ENCODE measurements at regions not wholly inside any gene's neighbourhood (a gene's known extent, or its start where the extent isn't known, plus 50 kb on each side); places are given as distances from the start of the nearest gene placed in this dataset.

GRCh38 chr22:47593291-47593690 lies 830.8 kb downstream of the TBC1D22A start:
- no peak for ATAC-seq (replicated peaks in 6 of 8)
- in situ Hi-C loops (cut with MboI; ENCODE audit: low pct_unique_long_range_greater_than_20kb in 2 of 9, low sequenced_read_pairs in 9 of 9, unreplicated experiment in 9 of 9): loop anchor here in 2 of 9 experiments (25.0 kb wide), 2 partner anchors 106 to 1981 kb away; no protein-coding TSS in a partner anchor
- H3K4me3 ChIP-seq: no peak overlapping the region
- 0 to 91% (median 58%) methylated on average over 1 to 11 of the region's 13 CpGs; no CpG with 5 or more reads in 4 of the 10 experiments for WGBS, 10 experiments
- H3K4me1 ChIP-seq (replicated peaks in 1 of 2): no peaks in the 10 kb centered on the region
- H3K27ac ChIP-seq: no peak overlapping the region

GRCh38 chr22:47592791-47593190 lies 830.3 kb downstream of the TBC1D22A start:
- in situ Hi-C loops (cut with MboI; ENCODE audit: low pct_unique_long_range_greater_than_20kb in 2 of 9, low sequenced_read_pairs in 9 of 9, unreplicated experiment in 9 of 9): loop anchor here in 2 of 9 experiments (25.0 kb wide), 2 partner anchors 105 to 1980 kb away; no protein-coding TSS in a partner anchor
- H3K4me1 ChIP-seq (replicated peaks in 1 of 2): no peaks in the 10 kb centered on the region
- 0 to 100% (median 16%) methylated on average over 1 to 3 of the region's 9 CpGs; no CpG with 5 or more reads in 4 of the 10 experiments for WGBS, 10 experiments
- no peak for ATAC-seq (replicated peaks in 6 of 8)
- H3K4me3 ChIP-seq: no peak overlapping the region
- H3K27ac ChIP-seq: no peak overlapping the region

DNA sequence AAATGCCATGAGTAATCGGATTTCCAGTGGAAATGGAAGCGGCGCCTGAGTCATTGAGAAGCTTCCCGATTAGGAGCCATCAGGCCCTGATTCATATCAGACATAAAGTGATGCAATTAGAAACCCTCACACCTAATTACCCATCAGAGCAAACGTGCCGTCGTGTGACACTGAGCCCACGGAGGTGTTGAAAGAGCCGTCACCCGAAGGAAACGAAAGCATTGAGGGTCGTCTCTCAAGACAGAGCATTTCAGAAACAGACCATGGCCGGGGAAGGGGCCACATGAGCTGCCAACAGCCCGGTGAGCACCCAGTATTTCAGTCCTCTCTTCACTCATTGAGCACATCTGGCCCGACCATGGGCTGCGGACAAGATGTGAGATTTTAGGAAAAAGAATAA lies 829.3 kb downstream of the TBC1D22A start:
- WGBS, 10 experiments: 14 to 87% (median 55%) methylated on average over 2 to 11 of the region's 16 CpGs; no CpG with 5 or more reads in 1 of the 10 experiments
- H3K4me1 ChIP-seq (replicated peaks in 1 of 2): no peaks in the 10 kb centered on the region
- H3K27ac ChIP-seq: no peak overlapping the region
- no peak for ATAC-seq (replicated peaks in 6 of 8)
- H3K4me3 ChIP-seq: no peak overlapping the region
- in situ Hi-C loops (cut with MboI; ENCODE audit: low pct_unique_long_range_greater_than_20kb in 2 of 9, low sequenced_read_pairs in 9 of 9, unreplicated experiment in 9 of 9): loop anchor here in 2 of 9 experiments (25.0 kb wide), 2 partner anchors 104 to 1979 kb away; no protein-coding TSS in a partner anchor

GRCh38 chr22:47591016-47591415 lies 828.6 kb downstream of the TBC1D22A start:
- no peaks in the 10 kb centered on the region for H3K4me1 ChIP-seq (replicated peaks in 1 of 2)
- ATAC-seq (replicated peaks in 6 of 8): no peak
- no peak overlapping the region for H3K27ac ChIP-seq
- in situ Hi-C loops (cut with MboI; ENCODE audit: low pct_unique_long_range_greater_than_20kb in 2 of 9, low sequenced_read_pairs in 9 of 9, unreplicated experiment in 9 of 9): loop anchor here in 2 of 9 experiments (25.0 kb wide), 2 partner anchors 104 to 1979 kb away; no protein-coding TSS in a partner anchor
- H3K4me3 ChIP-seq: no peak overlapping the region
- 55 to 75% methylated on average over 3 of the region's 7 CpGs; no CpG with 5 or more reads in 8 of the 10 experiments for WGBS, 10 experiments

DNA sequence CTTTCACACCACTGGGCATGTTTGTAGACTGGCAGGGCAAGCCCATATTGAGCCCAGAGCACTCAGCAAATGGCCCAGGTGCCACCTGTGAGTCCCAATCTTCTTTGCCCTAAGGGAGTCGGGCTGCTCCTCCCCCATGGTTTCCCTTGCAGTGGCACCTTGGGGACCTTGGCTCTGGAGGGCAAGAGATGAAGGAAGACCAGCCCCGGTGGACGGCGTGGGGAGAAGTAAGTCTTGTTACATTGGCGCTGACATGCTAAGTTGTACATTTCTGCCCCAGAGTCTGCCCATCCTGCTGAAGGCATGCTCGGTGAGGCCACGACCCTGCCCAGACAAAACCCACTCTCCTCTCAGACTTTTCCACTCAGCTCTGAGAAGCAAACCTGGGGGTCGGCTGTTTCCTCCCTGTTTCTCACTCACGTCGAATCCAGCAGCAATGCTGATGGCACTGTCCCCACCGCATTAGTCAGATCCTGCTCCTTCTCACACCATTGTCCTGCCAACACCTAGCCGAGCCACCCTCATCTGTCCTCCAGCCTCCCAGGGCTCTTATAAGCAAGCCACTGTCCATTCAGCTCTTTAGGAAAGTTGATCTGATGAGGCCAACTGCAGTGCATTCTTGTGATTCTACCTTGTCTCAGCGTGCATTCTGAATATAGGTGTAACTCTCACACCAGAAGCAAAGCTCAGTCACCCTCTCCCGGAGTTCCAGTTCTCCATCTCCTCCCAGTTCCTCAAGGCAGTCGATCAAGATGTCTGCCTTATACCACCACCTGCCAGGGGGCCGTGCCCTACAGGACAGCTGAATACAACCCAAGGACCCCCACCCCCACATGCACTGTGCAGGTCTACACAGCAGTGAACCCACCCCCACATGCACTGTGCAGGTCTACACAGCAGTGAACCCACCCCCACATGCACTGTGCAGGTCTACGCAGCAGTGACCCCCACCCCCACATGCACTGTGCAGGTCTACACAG lies 827.1 kb downstream of the TBC1D22A start:
- Histone ChIP-seq H3K4me1 (replicated peaks in 1 of 2) (no peaks in the 10 kb centered on the region), H3K27ac (no peak overlapping the region), H3K4me3 (no peak overlapping the region)
- no peak for ATAC-seq (replicated peaks in 6 of 8)
- in situ Hi-C loops (cut with MboI; ENCODE audit: low pct_unique_long_range_greater_than_20kb in 2 of 9, low sequenced_read_pairs in 9 of 9, unreplicated experiment in 9 of 9): loop anchor here in 2 of 9 experiments (25.0 kb wide), 2 partner anchors 102 to 1977 kb away; no protein-coding TSS in a partner anchor
- WGBS, 10 experiments: 50 to 93% (median 66%) methylated on average over 2 to 9 of the region's 17 CpGs; no CpG with 5 or more reads in 3 of the 10 experiments

DNA sequence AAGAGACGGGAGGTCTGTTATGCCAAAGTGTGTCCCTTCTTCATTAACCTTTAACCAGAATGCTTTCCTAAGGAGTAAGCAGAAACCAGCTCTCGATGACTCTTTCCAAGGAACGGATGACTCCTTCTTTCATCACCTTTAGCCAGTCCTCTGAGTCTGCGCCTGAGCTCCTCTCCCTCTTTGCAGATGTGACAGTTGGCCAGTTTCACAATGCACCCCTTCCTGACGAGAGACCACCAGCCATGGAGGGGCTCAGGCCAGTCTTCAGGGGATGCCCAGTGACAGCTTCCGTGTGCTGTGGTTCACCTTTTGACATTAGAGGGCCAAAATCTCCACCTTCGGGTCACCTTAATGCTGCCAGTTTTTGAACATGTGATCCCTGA lies 826.1 kb downstream of the TBC1D22A start:
- WGBS, 10 experiments: 35 to 100% (median 54%) methylated on average over 2 to 6 of the region's 7 CpGs; no CpG with 5 or more reads in 1 of the 10 experiments

GRCh38 chr22:47587861-47588577 lies 825.6 kb downstream of the TBC1D22A start:
- Histone ChIP-seq H3K4me3 (no peak overlapping the region), H3K27ac (no peak overlapping the region), H3K4me1 (replicated peaks in 1 of 2) (no peaks in the 10 kb centered on the region)
- WGBS, 10 experiments: 10 to 87% (median 44%) methylated on average over 1 to 9 of the region's 9 CpGs; no CpG with 5 or more reads in 2 of the 10 experiments
- no peak for ATAC-seq (replicated peaks in 6 of 8)
- in situ Hi-C loops (cut with MboI; ENCODE audit: low pct_unique_long_range_greater_than_20kb in 2 of 9, low sequenced_read_pairs in 9 of 9, unreplicated experiment in 9 of 9): loop anchor here in 2 of 9 experiments (25.0 kb wide), 2 partner anchors 101 to 1976 kb away; no protein-coding TSS in a partner anchor

More for the DNA sequence above, 826.1 kb downstream of the TBC1D22A start:
- no peak for ATAC-seq (replicated peaks in 6 of 8)
- in situ Hi-C loops (cut with MboI; ENCODE audit: low pct_unique_long_range_greater_than_20kb in 2 of 9, low sequenced_read_pairs in 9 of 9, unreplicated experiment in 9 of 9): loop anchor here in 2 of 9 experiments (25.0 kb wide), 2 partner anchors 101 to 1976 kb away; no protein-coding TSS in a partner anchor
- Histone ChIP-seq H3K4me3 (no peak overlapping the region), H3K27ac (no peak overlapping the region), H3K4me1 (replicated peaks in 1 of 2) (no peaks in the 10 kb centered on the region)

GRCh38 chr22:47587361-47587760 lies 824.9 kb downstream of the TBC1D22A start:
- no peak overlapping the region for H3K4me3 ChIP-seq
- H3K27ac ChIP-seq: no peak overlapping the region
- no peaks in the 10 kb centered on the region for H3K4me1 ChIP-seq (replicated peaks in 1 of 2)
- 17 to 86% (median 52%) methylated on average over 3 to 6 of the region's 7 CpGs; no CpG with 5 or more reads in 4 of the 10 experiments for WGBS, 10 experiments
- in situ Hi-C loops (cut with MboI; ENCODE audit: low pct_unique_long_range_greater_than_20kb in 2 of 9, low sequenced_read_pairs in 9 of 9, unreplicated experiment in 9 of 9): loop anchor here in 2 of 9 experiments (25.0 kb wide), 2 partner anchors 100 to 1975 kb away; no protein-coding TSS in a partner anchor
- ATAC-seq (replicated peaks in 6 of 8): no peak

DNA sequence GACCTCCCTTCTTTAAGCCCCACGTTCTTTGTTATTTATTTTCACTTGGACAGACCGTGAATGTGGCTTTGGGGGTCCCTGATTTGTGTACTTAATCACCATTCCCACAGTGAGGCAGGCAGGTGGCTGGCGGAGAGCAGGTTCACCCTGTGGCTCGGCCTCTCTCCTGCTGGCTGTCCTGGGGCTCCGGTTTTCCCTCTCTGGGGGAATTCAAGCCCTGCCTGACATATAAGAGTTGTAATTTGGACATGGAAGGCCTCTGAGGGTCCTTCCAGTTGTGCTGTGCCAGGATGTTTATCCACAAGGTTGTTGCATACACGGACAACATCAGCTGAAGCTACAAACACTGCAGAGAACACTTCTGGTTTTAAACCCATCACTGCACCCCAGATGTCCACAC lies 824.5 kb downstream of the TBC1D22A start:
- 0 to 95% (median 17%) methylated on average over 1 to 5 of the region's 6 CpGs; no CpG with 5 or more reads in 4 of the 10 experiments for WGBS, 10 experiments
- no peak overlapping the region for H3K4me3 ChIP-seq
- H3K4me1 ChIP-seq (replicated peaks in 1 of 2): no peaks in the 10 kb centered on the region
- no peak for ATAC-seq (replicated peaks in 6 of 8)
- in situ Hi-C loops (cut with MboI; ENCODE audit: low pct_unique_long_range_greater_than_20kb in 2 of 9, low sequenced_read_pairs in 9 of 9, unreplicated experiment in 9 of 9): loop anchor here in 2 of 9 experiments (25.0 kb wide), 2 partner anchors 100 to 1975 kb away; no protein-coding TSS in a partner anchor
- no peak overlapping the region for H3K27ac ChIP-seq

DNA sequence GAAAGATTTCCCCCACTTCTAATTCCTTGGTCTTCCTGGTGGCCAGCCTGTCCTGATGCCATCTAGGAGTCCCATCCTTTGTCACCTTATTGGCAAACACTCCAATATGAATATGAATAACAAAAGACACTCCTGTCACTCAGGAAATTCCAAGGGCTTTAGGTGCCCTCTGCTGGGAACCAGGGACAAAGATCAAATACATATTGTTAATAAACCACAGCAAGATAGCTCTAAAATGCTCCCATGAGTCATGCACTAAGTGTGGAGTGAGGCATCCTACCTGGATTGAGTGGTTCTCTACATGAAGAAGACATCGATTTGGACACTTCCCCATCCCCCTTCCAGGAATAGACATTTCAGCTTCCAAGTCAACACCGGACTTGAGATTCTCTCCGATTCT lies 823.6 kb downstream of the TBC1D22A start:
- in situ Hi-C loops (cut with MboI; ENCODE audit: low pct_unique_long_range_greater_than_20kb in 2 of 9, low sequenced_read_pairs in 9 of 9, unreplicated experiment in 9 of 9): loop anchor here in 2 of 9 experiments (25.0 kb wide), 2 partner anchors 99 to 1974 kb away; no protein-coding TSS in a partner anchor
- 0 to 89% (median 46%) methylated on average over 1 to 3 of the region's 3 CpGs; no CpG with 5 or more reads in 2 of the 10 experiments for whole genome bisulfite sequencing, 10 experiments
- no peak overlapping the region for H3K27ac ChIP-seq
- no peaks in the 10 kb centered on the region for H3K4me1 ChIP-seq (replicated peaks in 1 of 2)
- ATAC-seq (replicated peaks in 6 of 8): no peak
- no peak overlapping the region for H3K4me3 ChIP-seq

GRCh38 chr22:47583959-47584562 lies 821.6 kb downstream of the TBC1D22A start:
- in situ Hi-C loops (cut with MboI; ENCODE audit: low pct_unique_long_range_greater_than_20kb in 2 of 9, low sequenced_read_pairs in 9 of 9, unreplicated experiment in 9 of 9): loop anchor here in 2 of 9 experiments (25.0 kb wide), 2 partner anchors 97 to 1972 kb away; no protein-coding TSS in a partner anchor
- no peak for ATAC-seq (replicated peaks in 6 of 8)
- Histone ChIP-seq H3K4me1 (replicated peaks in 1 of 2) (no peaks in the 10 kb centered on the region), H3K4me3 (no peak overlapping the region), H3K27ac (no peak overlapping the region)
- 0 to 44% (median 9%) methylated on average over 1 to 2 of the region's 2 CpGs for whole genome bisulfite sequencing, 10 experiments

DNA sequence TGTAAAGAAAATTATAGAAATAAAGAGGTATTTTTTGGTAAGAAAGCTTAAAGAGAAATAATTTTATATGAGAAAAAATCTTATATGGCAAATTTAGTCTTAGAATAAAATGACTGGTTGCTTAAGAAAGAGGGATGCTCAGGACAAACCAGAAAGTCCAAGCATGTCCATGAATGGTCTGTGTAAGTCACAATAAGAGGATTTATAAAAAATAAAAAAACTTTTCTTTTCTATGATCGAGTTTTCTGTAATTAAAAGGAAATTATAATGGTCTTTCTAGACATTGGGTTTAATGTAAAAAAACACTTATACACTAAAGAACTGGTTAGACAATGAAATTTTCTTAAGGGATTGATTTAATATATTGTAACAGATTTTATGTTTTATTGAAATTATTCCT lies 819.6 kb downstream of the TBC1D22A start:
- Histone ChIP-seq H3K4me1 (replicated peaks in 1 of 2) (no peaks in the 10 kb centered on the region), H3K27ac (no peak overlapping the region), H3K4me3 (no peak overlapping the region)
- WGBS, 10 experiments: 0 to 56% (median 0%) methylated on average over 1 of the region's 1 CpG; no CpG with 5 or more reads in 2 of the 10 experiments
- in situ Hi-C loops (cut with MboI; ENCODE audit: low pct_unique_long_range_greater_than_20kb in 2 of 9, low sequenced_read_pairs in 9 of 9, unreplicated experiment in 9 of 9): loop anchor here in 2 of 9 experiments (25.0 kb wide), 2 partner anchors 95 to 1970 kb away; no protein-coding TSS in a partner anchor
- ATAC-seq (replicated peaks in 6 of 8): no peak
